HG02938 (cell line): ENCODE measurements at regions not wholly inside any gene's neighbourhood (a gene's known extent, or its start where the extent isn't known, plus 50 kb on each side); places are given as distances from the start of the nearest gene placed in this dataset.
A peak's percentile ranks its signal among the peaks of the same experiment; 100 is the strongest.

Source experiments
- ATAC-seq: cut with Tn5 transposase; IDR thresholded peaks from one replicate; pipeline ENCODE4 v1.9.1; 2021; ENCODE audit warnings: mild to moderate bottlenecking, moderate library complexity; ENCODE audit not compliant: unreplicated experiment

DNA sequence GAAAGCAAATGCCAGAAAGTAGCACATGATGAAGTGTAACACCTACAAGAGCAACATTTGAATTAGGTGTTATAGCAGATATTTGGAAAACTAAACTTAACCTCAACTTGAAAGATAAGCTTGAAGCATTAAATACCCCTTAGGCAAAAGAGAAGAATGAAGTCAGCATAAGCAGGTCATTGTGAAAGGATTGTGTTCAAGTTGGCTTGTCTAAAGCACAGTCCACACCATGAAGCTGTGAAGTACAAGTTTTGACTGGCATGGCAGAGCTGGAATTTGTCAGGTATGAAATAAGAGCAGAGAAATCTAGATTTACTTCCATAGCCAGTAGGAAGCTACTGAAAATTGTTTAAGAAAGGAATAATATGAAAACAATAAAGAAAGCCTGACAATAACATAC, 480.3 kb upstream of the POT1 start:
- no peak for ATAC-seq

- no peak for ATAC-seq
Observed at GRCh38 chr7:125406111-125406510, 476.5 kb upstream of the POT1 start.

- ATAC-seq: no peak
Observed at GRCh38 chr7:125399408-125399807, 469.8 kb upstream of the POT1 start.

GRCh38 chr7:125396466-125397151, 467.0 kb upstream of the POT1 start:
- ATAC-seq: no peak

GRCh38 chr7:125391921-125392320, 462.3 kb upstream of the POT1 start:
- ATAC-seq: no peak

DNA sequence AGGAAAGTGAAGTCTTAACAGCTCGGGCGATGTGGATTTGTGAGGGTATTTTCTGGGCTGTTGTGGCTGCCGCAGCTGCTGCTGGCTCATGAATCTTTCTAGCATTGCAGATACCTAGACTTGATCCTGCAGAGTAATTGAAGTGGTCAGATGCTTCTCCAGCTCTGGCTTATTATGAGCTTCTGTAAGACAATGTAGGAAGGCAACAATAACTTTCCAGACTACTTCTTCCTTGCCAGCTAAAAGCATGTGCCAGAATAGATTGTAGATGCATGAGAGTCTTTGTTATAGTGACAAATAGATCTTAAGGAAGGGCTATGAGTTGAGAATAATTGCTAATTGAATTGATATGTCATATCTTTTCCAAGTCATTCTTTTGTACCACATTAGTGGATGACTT, 461.4 kb upstream of the POT1 start:
- ATAC-seq: no peak

GRCh38 chr7:125386211-125386610, 456.6 kb upstream of the POT1 start:
- no peak for ATAC-seq

DNA sequence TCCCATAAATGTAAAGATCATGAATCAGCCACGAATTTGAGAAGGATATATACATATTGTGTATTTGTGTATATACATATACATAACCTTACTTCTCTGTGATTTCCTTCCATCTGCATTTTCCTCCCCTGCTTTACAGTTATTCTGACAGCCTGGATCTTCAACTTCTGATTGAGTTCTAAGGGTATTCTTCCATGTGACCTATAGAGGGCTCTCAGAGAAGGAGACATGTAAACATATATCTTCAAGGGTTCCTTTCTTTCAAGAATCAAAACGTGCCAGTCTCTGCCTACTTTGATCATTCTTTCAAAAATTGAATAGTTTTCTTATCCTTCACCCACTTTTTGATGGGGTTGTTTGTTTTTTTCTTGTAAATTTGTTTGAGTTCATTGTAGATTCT, 453.7 kb upstream of the POT1 start:
- no peak for ATAC-seq

DNA sequence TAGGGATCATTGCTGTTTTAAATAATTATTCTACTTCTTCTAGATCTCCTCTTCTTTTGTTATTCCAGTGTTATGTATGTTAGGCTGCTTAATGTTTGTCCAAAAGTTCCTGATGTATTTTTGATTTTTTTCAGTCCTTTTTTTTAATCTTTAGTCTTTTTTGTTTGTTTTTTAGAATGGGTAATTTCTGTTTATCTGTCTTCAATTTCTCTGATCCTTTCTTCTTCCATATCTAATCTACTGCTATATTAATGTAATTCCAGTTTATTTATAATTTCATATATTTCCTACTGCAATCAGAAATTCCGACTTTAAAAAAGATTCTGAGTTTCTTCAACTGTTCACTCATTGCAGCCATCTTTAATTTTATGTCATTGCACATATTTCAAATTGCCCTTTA, 452.8 kb upstream of the POT1 start:
- no peak for ATAC-seq

- ATAC-seq: no peak
Observed at GRCh38 chr7:125375942-125376341, 446.3 kb upstream of the POT1 start.

DNA sequence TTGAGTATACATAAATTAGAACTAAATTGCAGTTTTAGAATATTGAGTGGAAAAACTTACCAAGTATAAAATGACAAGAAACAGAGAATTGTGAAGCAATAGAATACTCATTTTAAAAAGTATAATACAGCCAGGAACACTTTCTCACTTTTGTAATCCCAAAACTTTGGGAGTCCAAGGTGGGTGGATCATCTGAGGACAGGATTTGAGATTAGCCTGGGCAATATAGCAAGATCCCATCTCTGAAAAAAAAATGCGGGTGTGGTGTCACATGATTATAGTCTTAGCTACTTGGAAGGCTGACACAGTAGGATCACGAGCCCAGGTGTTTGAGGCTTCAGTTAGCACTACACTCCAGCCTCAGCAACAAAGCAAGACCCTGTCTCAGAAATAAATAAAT, 440.9 kb upstream of the POT1 start:
- ATAC-seq: no peak

DNA sequence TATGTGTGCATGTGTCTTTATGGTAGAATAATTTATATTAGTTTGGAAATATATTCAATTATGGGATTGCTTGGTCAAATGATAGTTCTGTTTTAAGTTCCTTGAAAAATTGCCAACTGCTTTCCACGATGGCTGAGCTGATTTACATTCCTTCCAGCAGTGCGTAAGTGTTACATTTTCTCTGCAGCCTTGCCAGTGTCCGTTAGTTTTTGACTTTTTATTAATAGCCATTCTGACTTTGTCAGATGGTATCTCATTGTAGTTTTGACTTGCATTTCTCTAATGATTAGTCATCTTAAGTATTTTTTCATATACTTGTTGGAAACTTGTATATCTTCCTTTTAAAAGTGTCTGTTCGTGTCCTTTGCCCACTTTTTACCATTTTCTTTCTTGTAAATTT, 434.2 kb upstream of the POT1 start:
- no peak for ATAC-seq

DNA sequence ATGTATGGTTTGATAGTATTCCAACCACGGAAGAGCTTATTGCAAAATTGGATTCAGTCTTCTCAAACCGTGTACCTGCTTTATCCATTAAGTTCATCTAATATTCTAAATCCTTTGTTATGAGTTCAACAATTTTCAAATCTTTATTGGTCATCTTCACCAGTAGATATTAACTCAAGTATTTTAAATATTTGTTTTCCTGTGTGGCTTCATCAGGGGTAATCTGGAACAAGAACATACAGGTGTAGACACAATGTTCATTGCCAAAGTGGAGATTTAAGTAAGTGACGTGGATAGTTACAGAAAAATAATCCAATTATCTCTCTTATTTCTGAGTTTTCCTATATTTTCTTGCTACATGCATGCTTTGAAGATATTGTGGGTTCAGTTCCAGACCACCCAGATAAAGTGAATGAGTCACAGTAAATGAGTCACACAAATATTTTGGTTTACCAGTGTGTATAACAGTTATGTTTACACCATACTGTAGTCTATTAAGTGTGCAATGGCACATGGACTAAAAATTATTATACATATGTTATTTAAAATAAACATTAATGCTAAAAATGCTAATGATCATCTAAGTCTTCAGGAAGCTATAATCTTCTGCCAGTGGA, 429.0 kb upstream of the POT1 start:
- ATAC-seq: no peak

DNA sequence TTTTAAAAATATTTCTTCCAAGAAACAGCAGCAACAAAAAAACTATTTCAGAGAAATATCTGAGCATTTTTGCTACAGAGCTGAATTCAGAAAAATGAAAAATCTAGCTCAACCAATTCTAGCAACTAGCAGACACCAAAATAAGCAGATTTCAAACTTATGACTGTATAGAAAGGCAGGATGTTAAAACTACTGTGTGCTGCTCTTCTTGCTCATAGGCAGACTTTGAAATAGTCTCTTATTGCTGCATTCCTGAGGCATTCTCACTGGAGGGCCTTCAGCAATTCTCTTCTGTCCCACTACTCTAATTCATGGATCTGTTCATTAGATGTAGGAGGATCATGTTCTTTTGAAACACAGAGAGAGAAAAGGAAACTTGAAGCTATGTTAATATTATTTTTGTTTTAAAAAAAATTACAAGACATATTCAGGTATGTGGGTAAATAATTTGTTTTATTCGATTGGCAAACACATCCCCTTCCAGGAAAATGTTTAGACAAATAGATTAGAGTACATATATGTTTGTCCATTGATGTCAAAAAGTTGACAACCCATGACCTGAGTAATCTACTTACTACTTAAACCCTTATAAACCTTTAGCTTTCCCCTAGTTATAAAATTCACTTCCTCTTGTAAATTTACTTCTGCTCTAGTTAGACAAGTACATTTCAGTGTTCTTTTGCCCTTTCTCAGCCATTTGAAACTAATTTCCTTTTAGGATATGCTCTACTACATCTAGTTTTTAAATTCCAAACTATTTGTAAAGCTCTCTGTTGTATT, 428.2 kb upstream of the POT1 start:
- ATAC-seq: no peak

DNA sequence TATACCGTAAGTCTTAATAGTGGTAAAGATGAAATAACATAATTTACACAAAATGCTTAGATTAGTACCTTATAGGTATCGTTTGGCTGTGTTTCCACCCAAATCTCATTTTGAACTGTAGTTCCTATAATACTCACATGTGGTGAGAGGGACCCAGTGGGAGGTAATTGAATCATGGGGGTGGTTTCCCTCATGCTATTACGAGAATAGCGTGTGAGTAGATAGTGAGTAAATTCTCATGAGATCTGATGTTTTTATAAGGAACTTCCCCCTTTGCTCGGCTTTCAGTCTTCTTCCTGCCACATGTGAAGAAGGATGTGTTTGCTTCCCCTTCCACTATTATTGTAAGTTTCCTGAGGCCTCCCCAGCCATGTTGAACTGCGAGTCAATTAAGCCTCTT, 426.3 kb upstream of the POT1 start:
- peak; percentile 66 for ATAC-seq

- no peak for ATAC-seq
Observed at GRCh38 chr7:125347269-125347668, 417.6 kb upstream of the POT1 start.

GRCh38 chr7:125338110-125338509, 408.5 kb upstream of the POT1 start:
- ATAC-seq: no peak

GRCh38 chr7:125336326-125336725, 406.7 kb upstream of the POT1 start:
- ATAC-seq: no peak

DNA sequence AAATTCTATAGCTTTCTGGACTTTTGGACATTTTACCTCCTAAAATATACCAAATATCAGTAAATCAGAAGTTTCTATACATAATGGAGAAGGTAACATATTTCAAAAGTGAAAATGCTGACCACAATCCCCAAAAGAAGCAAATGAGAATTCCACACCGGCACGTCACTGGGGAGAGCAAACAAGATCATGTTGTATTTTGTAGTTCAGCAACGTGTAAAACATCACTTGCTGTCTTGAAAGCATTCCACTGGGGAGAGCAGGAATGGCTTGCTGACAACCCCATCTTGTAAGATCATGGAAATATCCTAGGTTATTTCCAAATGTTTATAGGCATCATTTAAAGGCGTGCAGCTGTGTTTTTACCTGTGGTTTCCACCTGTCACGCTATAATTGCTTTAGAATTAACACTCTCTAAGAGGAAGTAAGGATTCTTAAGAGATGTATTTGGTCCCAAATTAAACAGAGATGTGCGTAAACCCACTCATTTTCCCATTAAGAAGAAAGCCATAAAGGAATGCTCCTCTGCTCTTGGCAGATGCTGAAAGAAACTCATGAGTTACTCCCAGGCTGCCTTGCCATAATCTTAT, 397.1 kb upstream of the POT1 start:
- ATAC-seq: no peak

GRCh38 chr7:125316466-125316865, 386.8 kb upstream of the POT1 start:
- no peak for ATAC-seq

DNA sequence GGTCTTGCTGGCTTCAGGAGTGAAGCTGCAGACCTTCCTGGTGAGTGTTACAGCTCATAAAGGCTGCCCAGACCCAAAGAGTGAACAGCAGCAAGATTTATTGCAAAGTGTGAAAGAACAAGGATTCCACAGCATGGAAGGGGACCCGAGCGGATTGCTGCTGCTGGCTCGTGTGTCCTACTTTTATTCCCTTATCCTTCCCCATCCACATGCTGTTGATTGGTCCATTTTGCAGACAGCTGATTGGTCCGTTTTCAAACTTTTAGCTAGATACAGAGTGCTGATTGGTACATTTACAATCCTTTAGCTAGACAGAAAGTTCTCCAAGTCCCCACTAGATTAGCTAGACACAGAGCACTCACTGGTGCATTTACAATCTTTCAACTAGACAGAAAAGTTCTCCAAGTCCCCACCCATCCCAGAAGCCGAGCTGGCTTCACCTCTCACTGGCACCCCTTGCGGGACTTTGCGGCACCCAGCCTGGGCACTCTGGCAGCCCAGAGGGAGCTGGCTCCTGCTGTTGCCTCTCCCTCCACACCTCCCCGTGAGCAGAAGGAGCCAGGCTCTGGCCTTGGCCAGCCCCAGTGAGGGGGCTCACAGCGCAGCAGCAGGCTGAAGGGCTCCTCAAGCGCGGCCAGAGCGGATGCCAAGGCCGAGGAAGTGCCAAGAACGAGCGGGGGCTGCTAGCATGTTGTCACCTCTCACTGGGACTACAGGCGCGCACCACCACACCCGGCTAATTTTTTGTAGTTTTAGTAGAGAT, 369.6 kb upstream of the POT1 start:
- ATAC-seq: no peak
